ENCODE measurements at regions not wholly inside any gene's neighbourhood (a gene's known extent, or its start where the extent isn't known, plus 50 kb on each side); places are given as distances from the start of the nearest gene placed in this dataset.

- TF ChIP-seq YY1 (IDR thresholded peaks at IDR 0.05; ENCODE audit: insufficient read depth, insufficient read length) (no peak), ZNF274 (IDR thresholded peaks at IDR 0.05; ENCODE audit: low read depth, low read length) (no peak), SUZ12 (IDR thresholded peaks at IDR 0.05; ENCODE audit: extremely low read depth, insufficient read depth, insufficient read length) (no peak)
Observed at GRCh38 chr1:3978990-3979325, 78.9 kb upstream of the C1orf174 start.

Data from NT2/D1 (cell line).